IMR-90 (cell line): ENCODE measurements at regions not wholly inside any gene's neighbourhood (a gene's known extent, or its start where the extent isn't known, plus 50 kb on each side); places are given as distances from the start of the nearest gene placed in this dataset.

Experiments used
- ATAC-seq: fragments of 200-7000 bp; cut with Tn5 transposase; 2 replicates; pipeline ENCODE4 v1.9.1; 2020; ENCODE audit warnings: low read depth, mild to moderate bottlenecking, moderate library complexity
- BruUV-seq: library from RNA; stranded (reverse); fragments of 400-500 nt; replicated peaks from 2 replicates; lab custom pipeline; 2021; lab: Mats Ljungman, UMichigan
- CTCF ChIA-PET: fragments of 300-600 bp; formaldehyde crosslinking; extraction: SDS; loops from one replicate; lab custom pipeline; 2021; ENCODE audit warnings: antibody characterized with exemption; lab: Yijun Ruan, JAX
- POLR2A ChIA-PET: fragments of 300-600 bp; sonication (Branson Sonifier 250); formaldehyde crosslinking; loops from one replicate; lab custom pipeline; 2022; ENCODE audit warnings: antibody characterized with exemption; ENCODE audit not compliant: unreplicated experiment; lab: Charles Lee
- DNase-seq: peaks from one replicate; pipeline ENCODE4 v3.0.0; 2013
- H2AFZ ChIP-seq: replicated peaks from 2 replicates; pipeline ENCODE3; 2013; ENCODE audit warnings: low read length, mild to moderate bottlenecking; ENCODE audit not compliant: poor library complexity
- H2AK5ac ChIP-seq: 2 replicates; pipeline ENCODE4 v1.6.1; 2013; ENCODE audit warnings: low read depth, low read length, inconsistent platforms
- H2AK9ac ChIP-seq: replicated peaks from 2 replicates; pipeline ENCODE3; 2013; ENCODE audit warnings: mild to moderate bottlenecking, low read depth, low read length, moderate library complexity; ENCODE audit not compliant: poor library complexity
- H2BK120ac ChIP-seq: 2 replicates; pipeline ENCODE4 v1.6.1; 2013; ENCODE audit warnings: low read depth, low read length, inconsistent platforms
- H2BK15ac ChIP-seq: 3 replicates; pipeline ENCODE4 v1.6.1; 2013; ENCODE audit warnings: low read depth, low read length, inconsistent platforms
- H2BK20ac ChIP-seq: 2 replicates; pipeline ENCODE4 v1.6.1; 2013; ENCODE audit warnings: low read depth, mild to moderate bottlenecking, inconsistent platforms, low read length, moderate library complexity
- H2BK5ac ChIP-seq: 2 replicates; pipeline ENCODE4 v1.6.1; 2013; ENCODE audit warnings: mild to moderate bottlenecking, low read depth, low read length, inconsistent platforms; ENCODE audit not compliant: poor library complexity, severe bottlenecking
- H3K14ac ChIP-seq: replicated peaks from 2 replicates; pipeline ENCODE4 v1.6.1; 2013; ENCODE audit warnings: low read depth, low read length, inconsistent platforms
- H3K18ac ChIP-seq: 2 replicates; pipeline ENCODE4 v1.6.1; 2013; ENCODE audit warnings: low read depth, low read length, control low read depth
- H3K23ac ChIP-seq: 2 replicates; pipeline ENCODE4 v1.6.1; 2013; ENCODE audit warnings: low read depth, low read length, inconsistent platforms
- H3K27ac ChIP-seq: 2 replicates; pipeline ENCODE4 v1.5.1; 2013; ENCODE audit warnings: mild to moderate bottlenecking, control low read depth, low read length; ENCODE audit not compliant: insufficient read depth
- H3K27me3 ChIP-seq: 2 replicates; pipeline ENCODE4 v1.6.1; 2013; ENCODE audit warnings: low read length; ENCODE audit not compliant: control insufficient read depth, insufficient read depth
- H3K36me3 ChIP-seq: 2 replicates; pipeline ENCODE4 v1.6.1; 2013; ENCODE audit warnings: low read length, mixed read lengths; ENCODE audit not compliant: control insufficient read depth, insufficient read depth
- H3K4ac ChIP-seq: 2 replicates; pipeline ENCODE4 v1.6.1; 2013; ENCODE audit warnings: low read depth, low read length, inconsistent platforms
- H3K4me1 ChIP-seq: 2 replicates; pipeline ENCODE4 v1.6.1; 2013; ENCODE audit warnings: low read length, mixed read lengths; ENCODE audit not compliant: control insufficient read depth, insufficient read depth
- H3K4me2 ChIP-seq: 2 replicates; pipeline ENCODE4 v1.6.1; 2013; ENCODE audit warnings: low read depth, mild to moderate bottlenecking, control low read depth, low read length, moderate library complexity
- H3K4me3 ChIP-seq: 2 replicates; pipeline ENCODE4 v1.5.1; 2013; ENCODE audit warnings: low read depth, mild to moderate bottlenecking, control low read depth, low read length, moderate library complexity; ENCODE audit not compliant: insufficient read depth
- H3K56ac ChIP-seq: 2 replicates; pipeline ENCODE4 v1.6.1; 2013; ENCODE audit warnings: low read length, inconsistent platforms; ENCODE audit not compliant: insufficient read depth; ENCODE audit errors: extremely low read depth
- H3K79me1 ChIP-seq, 2 experiments: 2 replicates each; pipeline ENCODE4 v1.6.1; 2013; ENCODE audit warnings: low read length in 2 of 2, inconsistent platforms in 1 of 2, low read depth in 1 of 2
- H3K9ac ChIP-seq: 2 replicates; pipeline ENCODE4 v1.6.1; 2013; ENCODE audit warnings: low read depth, low read length, control low read depth
- H3K9me1 ChIP-seq: 2 replicates; pipeline ENCODE4 v1.6.1; 2013; ENCODE audit warnings: low read length, inconsistent platforms; ENCODE audit not compliant: insufficient read depth
- H3K9me3 ChIP-seq: 2 replicates; pipeline ENCODE4 v1.6.1; 2013; ENCODE audit warnings: low read length; ENCODE audit not compliant: control insufficient read depth, insufficient read depth
- H4K20me1 ChIP-seq: 2 replicates; pipeline ENCODE4 v1.6.1; 2013; ENCODE audit warnings: low read length, inconsistent platforms; ENCODE audit not compliant: insufficient read depth
- H4K5ac ChIP-seq: 2 replicates; pipeline ENCODE4 v1.6.1; 2013; ENCODE audit warnings: mild to moderate bottlenecking, low read depth, low read length, control low read depth
- H4K8ac ChIP-seq, 2 experiments: 2 replicates each; pipeline ENCODE4 v1.6.1; 2013; ENCODE audit warnings: low read depth in 2 of 2, low read length in 2 of 2, control low read depth in 1 of 2, inconsistent platforms in 1 of 2
- H4K91ac ChIP-seq: 2 replicates; pipeline ENCODE4 v1.6.1; 2013; ENCODE audit warnings: low read depth, low read length, inconsistent platforms; ENCODE audit not compliant: insufficient read depth
- CEBPB ChIP-seq: IDR thresholded peaks from 2 replicates; pipeline ENCODE4 v1.6.1; 2012; ENCODE audit warnings: low read depth, low read length, improper control_type of control experiment
- FOS ChIP-seq: fragments of 150-350 bp; IDR thresholded peaks from 2 replicates; pipeline ENCODE4 v1.6.1; 2016; ENCODE audit warnings: low read depth, low read length
- MAFK ChIP-seq: IDR thresholded peaks from 2 replicates; pipeline ENCODE4 v1.6.1; 2012; ENCODE audit warnings: low read depth, low read length, improper control_type of control experiment
- RCOR1 ChIP-seq: IDR thresholded peaks from 2 replicates; pipeline ENCODE4 v1.6.1; 2012; ENCODE audit warnings: mild to moderate bottlenecking, low read length, improper control_type of control experiment; ENCODE audit not compliant: insufficient replicate concordance
- RFX5 ChIP-seq: IDR thresholded peaks from 2 replicates; pipeline ENCODE4 v1.8.0; 2012; ENCODE audit warnings: low read depth, mild to moderate bottlenecking, low read length, moderate library complexity
- WGBS, 2 experiments: methylation state at CpG; one replicate each; pipeline versions ENCODE4 v1.1.5 to v1.1.7; 2013; ENCODE audit warnings: missing lambda C conversion rate in 2 of 2; ENCODE audit not compliant: insufficient read length in 1 of 2; ENCODE audit errors: extremely low coverage in 2 of 2; 5-methylcytosine and 5-hydroxymethylcytosine counted together
- dilution Hi-C: fragments of 300-500 bp; cut with HindIII; formaldehyde crosslinking; loops from one replicate; pipeline ENCODE4 v1.14.3; 2018; ENCODE audit warnings: low sequenced_read_pairs; ENCODE audit not compliant: unreplicated experiment
- in situ Hi-C: fragments of 300-500 bp; cut with MboI; formaldehyde crosslinking; loops from 3 replicates; pipeline ENCODE4 v1.14.3; 2019; ENCODE audit warnings: low sequenced_read_pairs, inconsistent platforms, mixed read lengths
- intact Hi-C: fragments of 100-400 bp; cut with micrococcal nuclease; formaldehyde crosslinking; loops from 2 replicates; pipeline ENCODE4 v1.10.0; 2022

DNA sequence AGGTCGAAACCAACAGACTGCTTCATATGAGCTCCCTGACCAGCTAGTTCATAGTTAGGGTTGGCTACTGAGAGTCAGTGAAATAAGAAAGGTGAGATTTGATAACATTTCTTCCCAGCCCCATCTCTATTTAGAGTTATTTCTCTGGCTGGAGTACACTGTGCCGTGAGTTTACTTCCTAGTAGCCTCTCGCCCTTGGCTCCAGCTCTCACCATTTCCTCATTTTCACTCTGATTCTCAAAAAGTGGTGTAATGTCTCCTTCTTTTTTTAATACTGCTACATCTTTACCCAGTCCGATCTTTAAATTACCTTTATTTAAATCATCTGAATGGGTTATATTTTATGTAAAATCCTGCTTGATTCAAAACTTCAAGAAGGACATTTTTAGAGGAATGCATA, 100.4 kb upstream of the FAM174A start:
- Histone ChIP-seq H3K27ac (no peak overlapping the region), H3K18ac (no peak overlapping the region), H3K4ac (no peak overlapping the region), H2BK5ac (no peak overlapping the region), H2BK20ac (no peak overlapping the region), H2AK9ac (no peak overlapping the region), H3K9me3 (no peaks in the 10 kb centered on the region), H3K79me1 (no peaks in the 10 kb centered on the region), H4K5ac (no peak overlapping the region), H4K8ac (no peak overlapping the region), H3K23ac (no peak overlapping the region), H3K27me3 (no peaks in the 10 kb centered on the region), H3K9ac (no peak overlapping the region), H3K4me3 (no peak overlapping the region), H3K36me3 (no peaks in the 10 kb centered on the region), H3K56ac (no peak overlapping the region), H4K91ac (no peak overlapping the region), H4K20me1 (no peaks in the 10 kb centered on the region), H3K4me1 (no peaks in the 10 kb centered on the region), H2AK5ac (no peak overlapping the region), H3K4me2 (no peak overlapping the region), H2AFZ (no peak overlapping the region), H2BK120ac (no peak overlapping the region), H3K9me1 (no peaks in the 10 kb centered on the region), H2BK15ac (no peak overlapping the region), H3K14ac (no peak overlapping the region)
- TF ChIP-seq CEBPB (no peak), RFX5 (no peak), RCOR1 (no peak), FOS (no peak), MAFK (no peak)
- no peak for ATAC-seq
- CTCF ChIA-PET, result no interaction called here
- intact Hi-C loops, result loop anchor here (5.0 kb wide), 1 partner anchor 1542 kb away; no protein-coding TSS in a partner anchor
- in situ Hi-C loops, result loop anchor here (25.0 kb wide), 1 partner anchor 952 kb away; no protein-coding TSS in a partner anchor
- dilution Hi-C loops, result no loop called here
- no CpG with 5 or more reads among the region's 4 CpGs for WGBS, 2 experiments
- no TSS peak for BruUV-seq
- no peak for DNase-seq
- POLR2A ChIA-PET, result no interaction called here
